ENCODE measurements at regions not wholly inside any gene's neighbourhood (a gene's known extent, or its start where the extent isn't known, plus 50 kb on each side); places are given as distances from the start of the nearest gene placed in this dataset.

GRCh38 chr2:120797421-120798221 lies 62.0 kb downstream of the GLI2 start:
- no peak overlapping the region for H3K27ac ChIP-seq (ENCODE audit: low read depth, low read length, severe bottlenecking)

GRCh38 chr2:120798567-120799247 lies 63.0 kb downstream of the GLI2 start:
- Histone ChIP-seq H3K27ac (ENCODE audit: low read depth, low read length, severe bottlenecking) (no peak overlapping the region), H3K4me1 (ENCODE audit: control insufficient read depth, insufficient read depth, low read length, poor library complexity, severe bottlenecking) (peaks cover 19% of the 10 kb centered on the region), H3K36me3 (ENCODE audit: control insufficient read depth, insufficient read depth, low read length) (peaks cover 53% of the 10 kb centered on the region), H3K9me3 (ENCODE audit: control insufficient read depth, low read length) (no peaks in the 10 kb centered on the region), H3K4me3 (ENCODE audit: extremely low read depth, insufficient read depth, low read length, poor library complexity, severe bottlenecking) (no peak overlapping the region)
- 76 to 81% methylated on average over 4 to 7 of the region's 8 CpGs for WGBS, 2 experiments (ENCODE audit: insufficient coverage in 2 of 2)

More at GRCh38 chr2:120797421-120798221, 62.0 kb downstream of the GLI2 start:
- WGBS, 2 experiments (ENCODE audit: insufficient coverage in 2 of 2): 87% methylated on average over 16 to 17 of the region's 19 CpGs
- Histone ChIP-seq H3K4me3 (ENCODE audit: extremely low read depth, insufficient read depth, low read length, poor library complexity, severe bottlenecking) (no peak overlapping the region), H3K36me3 (ENCODE audit: control insufficient read depth, insufficient read depth, low read length) (peaks cover 43% of the 10 kb centered on the region), H3K9me3 (ENCODE audit: control insufficient read depth, low read length) (no peaks in the 10 kb centered on the region), H3K4me1 (ENCODE audit: control insufficient read depth, insufficient read depth, low read length, poor library complexity, severe bottlenecking) (peaks cover 19% of the 10 kb centered on the region)

DNA sequence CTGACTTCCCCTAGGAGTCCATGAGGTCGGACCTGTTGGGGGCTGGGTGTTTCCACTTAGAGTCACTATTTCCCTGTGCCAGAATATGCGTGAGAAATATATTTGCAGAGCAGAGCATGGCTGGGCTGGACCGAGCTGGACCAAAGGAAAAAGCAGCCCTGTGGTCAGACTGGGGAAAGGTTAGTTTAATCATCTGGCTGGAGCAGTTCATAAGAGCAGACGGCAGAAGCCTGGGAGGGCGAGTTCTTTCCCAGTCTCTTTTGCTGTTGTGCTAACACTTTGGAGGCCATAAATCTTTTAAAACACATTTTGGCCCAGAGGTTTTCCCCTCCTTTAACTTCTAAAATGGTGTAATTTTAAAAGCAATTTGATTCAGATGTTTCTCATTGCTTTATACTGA lies 66.5 kb downstream of the GLI2 start:
- Histone ChIP-seq H3K9me3 (ENCODE audit: control insufficient read depth, low read length) (no peaks in the 10 kb centered on the region), H3K36me3 (ENCODE audit: control insufficient read depth, insufficient read depth, low read length) (peaks cover 78% of the 10 kb centered on the region), H3K4me1 (ENCODE audit: control insufficient read depth, insufficient read depth, low read length, poor library complexity, severe bottlenecking) (peaks cover 15% of the 10 kb centered on the region), H3K27ac (ENCODE audit: low read depth, low read length, severe bottlenecking) (peak overlapping the region; percentile 16), H3K4me3 (ENCODE audit: extremely low read depth, insufficient read depth, low read length, poor library complexity, severe bottlenecking) (no peak overlapping the region)
- WGBS, 2 experiments (ENCODE audit: insufficient coverage in 2 of 2): 93 to 96% methylated on average over 5 of the region's 5 CpGs

GRCh38 chr2:120802867-120803484 lies 67.3 kb downstream of the GLI2 start:
- H3K9me3 ChIP-seq (ENCODE audit: control insufficient read depth, low read length): no peaks in the 10 kb centered on the region
- H3K4me1 ChIP-seq (ENCODE audit: control insufficient read depth, insufficient read depth, low read length, poor library complexity, severe bottlenecking): peaks cover 9% of the 10 kb centered on the region
- no peak overlapping the region for H3K4me3 ChIP-seq (ENCODE audit: extremely low read depth, insufficient read depth, low read length, poor library complexity, severe bottlenecking)
- 87 to 100% methylated on average over 2 to 3 of the region's 3 CpGs for WGBS, 2 experiments (ENCODE audit: insufficient coverage in 2 of 2)
- no peak overlapping the region for H3K27ac ChIP-seq (ENCODE audit: low read depth, low read length, severe bottlenecking)
- H3K36me3 ChIP-seq (ENCODE audit: control insufficient read depth, insufficient read depth, low read length): peaks cover 73% of the 10 kb centered on the region

DNA sequence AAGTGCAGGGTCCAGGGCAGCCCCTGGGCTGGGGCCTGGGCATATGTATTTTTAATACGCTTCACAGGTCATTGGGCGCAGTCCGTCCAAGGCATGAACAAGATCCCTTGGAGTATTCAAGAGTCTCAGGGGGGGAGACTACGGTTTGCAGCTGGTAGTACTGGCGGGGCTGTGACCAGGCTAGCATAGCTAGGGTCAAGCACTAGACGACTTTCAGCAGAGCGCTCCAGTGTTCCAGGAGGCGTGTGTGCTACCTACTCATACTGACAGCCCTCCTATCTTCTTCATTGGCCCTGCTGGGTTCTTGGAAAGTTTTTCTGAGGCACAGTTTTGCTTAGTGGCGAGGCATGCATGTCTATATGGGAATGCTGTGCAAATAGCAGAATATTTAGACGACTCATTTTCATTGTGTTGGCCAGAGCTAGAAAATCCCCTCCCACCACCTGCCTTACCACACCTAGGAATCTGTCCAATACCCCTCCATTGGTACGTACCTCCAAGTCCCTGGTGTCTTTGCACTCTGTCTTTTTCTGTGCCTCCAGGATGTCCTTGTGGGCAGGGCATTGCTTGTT lies 68.2 kb downstream of the GLI2 start:
- 93 to 94% methylated on average over 8 to 9 of the region's 11 CpGs for WGBS, 2 experiments (ENCODE audit: insufficient coverage in 2 of 2)
- no peak overlapping the region for H3K27ac ChIP-seq (ENCODE audit: low read depth, low read length, severe bottlenecking)

DNA sequence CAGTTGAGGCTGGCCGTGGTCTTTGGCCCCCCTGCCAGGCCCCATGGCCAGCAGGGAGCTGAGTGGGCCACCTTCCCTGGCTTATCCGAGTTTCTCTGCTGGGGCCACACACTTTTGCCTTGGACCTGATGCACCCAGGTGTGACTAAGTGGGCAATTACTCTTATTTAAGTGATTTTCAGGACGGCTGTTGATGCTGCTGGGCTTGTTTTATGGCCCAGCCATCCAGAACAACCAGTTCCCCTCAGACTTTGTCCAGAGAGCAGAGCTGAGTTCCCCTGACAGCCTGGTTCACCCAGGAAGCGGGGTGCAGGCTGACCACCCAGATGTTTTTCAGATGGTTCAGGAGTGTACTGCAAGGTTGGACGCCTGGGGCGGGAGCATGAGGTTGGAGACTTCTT lies 68.8 kb downstream of the GLI2 start:
- Histone ChIP-seq H3K27ac (ENCODE audit: low read depth, low read length, severe bottlenecking) (no peak overlapping the region), H3K4me3 (ENCODE audit: extremely low read depth, insufficient read depth, low read length, poor library complexity, severe bottlenecking) (no peak overlapping the region), H3K36me3 (ENCODE audit: control insufficient read depth, insufficient read depth, low read length) (peaks cover 80% of the 10 kb centered on the region), H3K4me1 (ENCODE audit: control insufficient read depth, insufficient read depth, low read length, poor library complexity, severe bottlenecking) (peaks cover 12% of the 10 kb centered on the region), H3K9me3 (ENCODE audit: control insufficient read depth, low read length) (no peaks in the 10 kb centered on the region)
- 93% methylated on average over 5 to 6 of the region's 6 CpGs for WGBS, 2 experiments (ENCODE audit: insufficient coverage in 2 of 2)

More for the DNA sequence above, 68.2 kb downstream of the GLI2 start:
- Histone ChIP-seq H3K36me3 (ENCODE audit: control insufficient read depth, insufficient read depth, low read length) (peaks cover 78% of the 10 kb centered on the region), H3K9me3 (ENCODE audit: control insufficient read depth, low read length) (no peaks in the 10 kb centered on the region), H3K4me1 (ENCODE audit: control insufficient read depth, insufficient read depth, low read length, poor library complexity, severe bottlenecking) (peaks cover 9% of the 10 kb centered on the region), H3K4me3 (ENCODE audit: extremely low read depth, insufficient read depth, low read length, poor library complexity, severe bottlenecking) (no peak overlapping the region)

GRCh38 chr2:120805011-120805410 lies 69.3 kb downstream of the GLI2 start:
- Histone ChIP-seq H3K36me3 (ENCODE audit: control insufficient read depth, insufficient read depth, low read length) (peaks cover 80% of the 10 kb centered on the region), H3K27ac (ENCODE audit: low read depth, low read length, severe bottlenecking) (no peak overlapping the region), H3K4me1 (ENCODE audit: control insufficient read depth, insufficient read depth, low read length, poor library complexity, severe bottlenecking) (peaks cover 15% of the 10 kb centered on the region), H3K4me3 (ENCODE audit: extremely low read depth, insufficient read depth, low read length, poor library complexity, severe bottlenecking) (no peak overlapping the region), H3K9me3 (ENCODE audit: control insufficient read depth, low read length) (no peaks in the 10 kb centered on the region)
- 95 to 96% methylated on average over 10 to 13 of the region's 13 CpGs for WGBS, 2 experiments (ENCODE audit: insufficient coverage in 2 of 2)

- no peaks in the 10 kb centered on the region for H3K9me3 ChIP-seq (ENCODE audit: control insufficient read depth, low read length)
- peaks cover 15% of the 10 kb centered on the region for H3K4me1 ChIP-seq (ENCODE audit: control insufficient read depth, insufficient read depth, low read length, poor library complexity, severe bottlenecking)
- WGBS, 2 experiments (ENCODE audit: insufficient coverage in 2 of 2): 83% methylated on average over 1 of the region's 4 CpGs; no CpG with 5 or more reads in 1 of the 2 experiments
- no peak overlapping the region for H3K4me3 ChIP-seq (ENCODE audit: extremely low read depth, insufficient read depth, low read length, poor library complexity, severe bottlenecking)
- no peak overlapping the region for H3K27ac ChIP-seq (ENCODE audit: low read depth, low read length, severe bottlenecking)
- H3K36me3 ChIP-seq (ENCODE audit: control insufficient read depth, insufficient read depth, low read length): peaks cover 79% of the 10 kb centered on the region
These were observed 69.9 kb downstream of the GLI2 start for GRCh38 chr2:120805602-120806001.

DNA sequence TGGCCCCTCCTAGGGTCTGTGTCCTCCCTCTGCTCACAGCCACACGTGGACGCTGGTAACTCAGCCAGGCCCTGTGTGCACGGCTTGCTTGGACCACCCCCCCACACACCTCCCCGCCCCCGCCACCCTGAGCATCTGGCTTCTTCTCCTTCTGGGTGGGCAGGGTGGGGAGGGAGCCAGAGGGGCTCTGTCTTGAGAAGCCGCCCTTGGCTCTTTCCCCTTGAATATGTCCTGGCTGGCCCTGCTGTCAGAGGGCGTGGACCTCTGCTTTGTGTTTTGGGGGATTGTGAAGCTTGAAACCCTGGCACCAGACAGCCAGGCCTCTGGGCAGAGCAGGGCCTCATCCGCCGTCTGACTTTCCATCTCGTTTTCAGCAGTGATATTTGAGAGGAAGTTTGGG lies 72.1 kb downstream of the GLI2 start:
- Histone ChIP-seq H3K9me3 (ENCODE audit: control insufficient read depth, low read length) (no peaks in the 10 kb centered on the region), H3K36me3 (ENCODE audit: control insufficient read depth, insufficient read depth, low read length) (peaks cover 80% of the 10 kb centered on the region), H3K4me1 (ENCODE audit: control insufficient read depth, insufficient read depth, low read length, poor library complexity, severe bottlenecking) (peaks cover 10% of the 10 kb centered on the region), H3K27ac (ENCODE audit: low read depth, low read length, severe bottlenecking) (no peak overlapping the region), H3K4me3 (ENCODE audit: extremely low read depth, insufficient read depth, low read length, poor library complexity, severe bottlenecking) (no peak overlapping the region)
- 96% methylated on average over 7 of the region's 10 CpGs; no CpG with 5 or more reads in 1 of the 2 experiments for WGBS, 2 experiments (ENCODE audit: insufficient coverage in 2 of 2)

DNA sequence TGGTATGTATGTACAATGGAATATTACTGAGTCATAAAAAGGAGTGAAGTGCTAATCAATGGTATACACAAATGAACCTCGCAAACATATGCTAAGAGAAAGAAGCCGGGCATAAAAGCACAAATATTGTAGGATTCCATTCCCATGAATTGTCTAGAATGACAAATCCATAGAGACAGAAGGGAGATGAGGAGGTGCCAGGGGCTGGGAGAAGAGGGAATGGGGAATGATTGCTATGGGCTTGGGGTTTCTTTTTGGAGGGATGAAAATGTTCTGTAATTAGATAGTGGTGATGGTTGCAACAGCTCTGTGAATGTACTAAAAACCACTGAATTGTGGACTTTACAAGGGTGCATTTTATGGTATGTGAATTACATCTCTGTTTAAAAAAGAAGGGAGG lies 73.5 kb downstream of the GLI2 start:
- H3K4me3 ChIP-seq (ENCODE audit: extremely low read depth, insufficient read depth, low read length, poor library complexity, severe bottlenecking): no peak overlapping the region
- H3K27ac ChIP-seq (ENCODE audit: low read depth, low read length, severe bottlenecking): no peak overlapping the region
- WGBS, 2 experiments (ENCODE audit: insufficient coverage in 2 of 2): 100% methylated on average over 2 of the region's 2 CpGs; no CpG with 5 or more reads in 1 of the 2 experiments
- no peaks in the 10 kb centered on the region for H3K9me3 ChIP-seq (ENCODE audit: control insufficient read depth, low read length)
- peaks cover 8% of the 10 kb centered on the region for H3K4me1 ChIP-seq (ENCODE audit: control insufficient read depth, insufficient read depth, low read length, poor library complexity, severe bottlenecking)
- peaks cover 76% of the 10 kb centered on the region for H3K36me3 ChIP-seq (ENCODE audit: control insufficient read depth, insufficient read depth, low read length)
